Fibroblast of mammary gland (primary cell): ENCODE measurements at regions not wholly inside any gene's neighbourhood (a gene's known extent, or its start where the extent isn't known, plus 50 kb on each side); places are given as distances from the start of the nearest gene placed in this dataset.

ENCODE experiments used
- DNase-seq: peaks from one replicate; pipeline ENCODE4 v3.0.0-alpha.2; 2010; ENCODE audit warnings: low read depth
- H3K4me3 ChIP-seq: 2 replicates; pipeline ENCODE4 v1.5.1; 2011; ENCODE audit warnings: low read depth, mild to moderate bottlenecking, low read length, moderate library complexity; ENCODE audit not compliant: control insufficient read depth
- CTCF ChIP-seq: conservative IDR thresholded peaks from 2 replicates; pipeline ENCODE4 v1.5.1; 2011; ENCODE audit warnings: low read depth, low read length, inconsistent platforms; ENCODE audit not compliant: control insufficient read depth, insufficient read depth

DNA sequence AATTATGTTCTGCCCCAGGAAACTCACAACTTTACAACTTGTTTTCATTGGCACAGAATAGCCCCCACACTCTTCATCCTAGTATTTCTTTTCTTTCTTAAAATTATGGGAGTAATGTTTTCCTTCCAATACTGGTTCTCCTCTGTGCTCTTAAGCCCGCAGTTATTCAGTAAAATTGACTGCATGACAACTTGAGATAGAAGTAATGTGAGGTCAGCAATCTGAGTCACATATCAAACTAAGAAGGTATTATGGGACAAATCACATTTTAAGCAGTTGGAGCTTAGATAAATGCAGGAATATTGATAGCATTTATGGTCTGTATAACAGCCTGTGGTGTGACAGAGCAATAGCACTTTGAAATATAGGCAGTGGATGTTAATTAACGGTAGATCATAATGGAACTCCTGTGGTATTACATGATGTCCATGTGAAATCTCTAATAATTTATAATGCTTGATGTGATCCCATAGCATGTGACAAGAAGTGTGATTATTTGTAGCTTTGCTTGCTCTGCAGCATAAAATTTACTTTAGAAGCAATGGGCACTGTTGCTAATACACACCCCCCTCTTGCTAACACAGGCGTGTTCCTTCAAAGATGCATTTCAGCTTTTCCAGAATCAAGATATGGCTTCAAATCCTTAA, 351.4 kb upstream of the CDH20 start:
- no peak for DNase-seq
- H3K4me3 ChIP-seq, result no peak overlapping the region
- TF ChIP-seq CTCF, result no peak

GRCh38 chr18:60982329-60982695, 350.9 kb upstream of the CDH20 start:
- no peak overlapping the region for H3K4me3 ChIP-seq
- DNase-seq, result no peak
- TF ChIP-seq CTCF, result no peak

DNA sequence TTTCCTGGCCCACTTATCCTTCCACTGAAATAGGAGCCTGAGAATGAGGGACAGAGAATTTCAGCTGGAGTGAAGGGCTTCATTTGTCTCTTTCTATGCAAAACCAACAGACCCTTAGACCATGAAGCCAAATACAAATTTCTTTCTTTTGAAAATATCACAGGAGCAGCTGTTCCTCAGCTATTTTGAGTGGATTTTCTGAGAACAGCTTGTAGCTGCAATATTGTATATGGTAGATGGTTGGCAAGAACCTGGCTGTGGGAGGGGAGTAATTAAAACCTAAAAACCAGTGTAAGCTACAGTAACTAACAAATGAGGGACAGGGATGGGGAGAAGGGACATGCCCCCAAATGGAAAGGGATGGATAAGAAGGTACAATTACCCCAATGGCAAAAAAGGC, 350.3 kb upstream of the CDH20 start:
- no peak overlapping the region for H3K4me3 ChIP-seq
- TF ChIP-seq CTCF, result no peak
- DNase-seq, result no peak

GRCh38 chr18:60984510-60984909, 348.7 kb upstream of the CDH20 start:
- DNase-seq, result peak; percentile 85
- no peak for TF ChIP-seq CTCF
- no peak overlapping the region for H3K4me3 ChIP-seq

- DNase-seq, result peak; percentile 20
- no peak overlapping the region for H3K4me3 ChIP-seq
- TF ChIP-seq CTCF, result no peak
Observed at GRCh38 chr18:60987963-60988362, 345.3 kb upstream of the CDH20 start.

GRCh38 chr18:60996326-60996725, 336.9 kb upstream of the CDH20 start:
- DNase-seq, result no peak
- TF ChIP-seq CTCF, result no peak
- no peak overlapping the region for H3K4me3 ChIP-seq

GRCh38 chr18:60996822-60997221, 336.4 kb upstream of the CDH20 start:
- no peak for DNase-seq
- H3K4me3 ChIP-seq, result no peak overlapping the region
- no peak for TF ChIP-seq CTCF
